Caco-2 (cell line): ENCODE measurements at regions not wholly inside any gene's neighbourhood (a gene's known extent, or its start where the extent isn't known, plus 50 kb on each side); places are given as distances from the start of the nearest gene placed in this dataset.

Experiments used
- BruUV-seq: library from RNA; stranded (reverse); fragments of 400-500 nt; replicated peaks from 2 replicates; lab custom pipeline; 2021; lab: Mats Ljungman, UMichigan
- CTCF ChIA-PET: fragments of 300-600 bp; sonication (Branson Sonifier 250); formaldehyde crosslinking; loops from one replicate; lab custom pipeline; 2022; ENCODE audit warnings: antibody characterized with exemption; lab: Charles Lee
- POLR2A ChIA-PET: fragments of 300-600 bp; sonication (Branson Sonifier 250); formaldehyde crosslinking; loops from one replicate; lab custom pipeline; 2022; ENCODE audit warnings: antibody characterized with exemption; lab: Charles Lee
- DNase-seq, 2 experiments: peaks; one replicate each; pipeline versions ENCODE4 v3.0.0 to v3.0.0-alpha.2; 2020 to 2022
- H3K27me3 ChIP-seq: replicated peaks from 2 replicates; pipeline ENCODE4 v1.6.0; 2011; ENCODE audit warnings: low read length; ENCODE audit not compliant: control insufficient read depth, insufficient read depth
- H3K36me3 ChIP-seq: 2 replicates; pipeline ENCODE4 v1.5.1; 2011; ENCODE audit warnings: low read length; ENCODE audit not compliant: control insufficient read depth, insufficient read depth
- H3K4me1 ChIP-seq: fragments of 250-450 bp; sonication (Bioruptor Pico); 2 replicates; pipeline ENCODE4 v1.5.1; 2020; ENCODE audit warnings: mild to moderate bottlenecking
- H3K4me3 ChIP-seq: 2 replicates; pipeline ENCODE4 v1.5.1; 2011; ENCODE audit warnings: low read depth, mild to moderate bottlenecking, control low read depth, low read length
- H3K9me3 ChIP-seq: fragments of 250-450 bp; sonication (Bioruptor Pico); 2 replicates; pipeline ENCODE4 v1.5.1; 2020; ENCODE audit warnings: mild to moderate bottlenecking, moderate library complexity
- H3K27ac Mint-ChIP-seq: one replicate; pipeline ENCODE4 v1.8.0; 2022; ENCODE audit warnings: mixed read lengths; ENCODE audit not compliant: unreplicated experiment
- H3K27me3 Mint-ChIP-seq: one replicate; pipeline ENCODE4 v1.8.0; 2022; ENCODE audit warnings: mixed read lengths; ENCODE audit not compliant: insufficient read depth, unreplicated experiment
- H3K36me3 Mint-ChIP-seq: one replicate; pipeline ENCODE4 v1.8.0; 2022; ENCODE audit warnings: mild to moderate bottlenecking, mixed read lengths; ENCODE audit not compliant: insufficient read depth, unreplicated experiment
- H3K4me1 Mint-ChIP-seq: one replicate; pipeline ENCODE4 v1.8.0; 2022; ENCODE audit warnings: low read depth, mixed read lengths; ENCODE audit not compliant: unreplicated experiment
- H3K4me3 Mint-ChIP-seq: one replicate; pipeline ENCODE4 v1.8.0; 2022; ENCODE audit warnings: mild to moderate bottlenecking, moderate library complexity, mixed read lengths; ENCODE audit not compliant: unreplicated experiment
- H3K9me3 Mint-ChIP-seq: one replicate; pipeline ENCODE4 v1.8.0; 2022; ENCODE audit warnings: mixed read lengths; ENCODE audit not compliant: unreplicated experiment
- intact Hi-C: fragments of 100-400 bp; cut with micrococcal nuclease; formaldehyde crosslinking; loops from one replicate; pipeline ENCODE4 v1.10.0; 2022; ENCODE audit not compliant: unreplicated experiment
- TF ChIP-seq, protein P1 (sequence below), 2 experiments: fragments of 200-600 bp in 1 of 2; IDR thresholded peaks; 1 replicate in 1 of 2; 2 replicates in 1 of 2; pipeline versions ENCODE4 v1.5.1 to v1.8.0; 2011 to 2022; ENCODE audit warnings: antibody characterized with exemption in 1 of 2, control low read depth in 1 of 2, inconsistent platforms in 1 of 2, low read depth in 1 of 2, low read length in 1 of 2, mild to moderate bottlenecking in 1 of 2, moderate library complexity in 1 of 2; ENCODE audit not compliant: insufficient read depth in 1 of 2, severe bottlenecking in 1 of 2, unreplicated experiment in 1 of 2

DNA sequence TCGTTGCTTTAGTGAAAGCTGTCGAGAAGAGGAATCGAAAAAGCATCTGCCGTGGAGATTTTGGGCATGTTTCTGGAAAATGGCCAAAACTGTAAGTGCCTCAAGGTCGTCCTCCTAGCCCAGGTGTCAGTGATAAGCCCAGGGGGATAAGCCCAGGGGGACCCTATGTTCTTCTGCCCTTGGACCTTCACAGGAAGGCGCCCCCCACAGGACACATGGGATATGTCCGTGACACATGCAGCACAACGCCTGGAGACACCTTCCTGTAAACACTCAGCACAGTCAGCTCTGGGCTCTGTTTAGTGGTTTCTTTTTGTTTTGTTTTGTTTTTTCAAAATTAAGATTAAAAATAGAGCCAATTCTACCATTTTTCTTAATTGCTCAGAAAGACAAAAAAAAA, 272.7 kb downstream of the KLF6 start:
- intact Hi-C loops: no loop called here
- Mint-ChIP-seq H3K36me3 (no peaks in the 10 kb centered on the region), H3K27me3 (no peaks in the 10 kb centered on the region), H3K4me1 (no peaks in the 10 kb centered on the region), H3K27ac (no peak overlapping the region), H3K4me3 (no peak overlapping the region), H3K9me3 (peaks cover 23% of the 10 kb centered on the region)
- ChIA-PET CTCF (no interaction called here), POLR2A (no interaction called here)
- Histone ChIP-seq H3K36me3 (no peaks in the 10 kb centered on the region), H3K9me3 (peaks cover 10% of the 10 kb centered on the region; the same call in 1 of the 2 replicates), H3K27me3 (no peaks in the 10 kb centered on the region), H3K4me3 (no peak overlapping the region), H3K4me1 (no peaks in the 10 kb centered on the region)
- no TSS peak for BruUV-seq
- no peak for DNase-seq
- TF ChIP-seq, protein P1, sequence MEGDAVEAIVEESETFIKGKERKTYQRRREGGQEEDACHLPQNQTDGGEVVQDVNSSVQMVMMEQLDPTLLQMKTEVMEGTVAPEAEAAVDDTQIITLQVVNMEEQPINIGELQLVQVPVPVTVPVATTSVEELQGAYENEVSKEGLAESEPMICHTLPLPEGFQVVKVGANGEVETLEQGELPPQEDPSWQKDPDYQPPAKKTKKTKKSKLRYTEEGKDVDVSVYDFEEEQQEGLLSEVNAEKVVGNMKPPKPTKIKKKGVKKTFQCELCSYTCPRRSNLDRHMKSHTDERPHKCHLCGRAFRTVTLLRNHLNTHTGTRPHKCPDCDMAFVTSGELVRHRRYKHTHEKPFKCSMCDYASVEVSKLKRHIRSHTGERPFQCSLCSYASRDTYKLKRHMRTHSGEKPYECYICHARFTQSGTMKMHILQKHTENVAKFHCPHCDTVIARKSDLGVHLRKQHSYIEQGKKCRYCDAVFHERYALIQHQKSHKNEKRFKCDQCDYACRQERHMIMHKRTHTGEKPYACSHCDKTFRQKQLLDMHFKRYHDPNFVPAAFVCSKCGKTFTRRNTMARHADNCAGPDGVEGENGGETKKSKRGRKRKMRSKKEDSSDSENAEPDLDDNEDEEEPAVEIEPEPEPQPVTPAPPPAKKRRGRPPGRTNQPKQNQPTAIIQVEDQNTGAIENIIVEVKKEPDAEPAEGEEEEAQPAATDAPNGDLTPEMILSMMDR (IDR thresholded peaks at IDR 0.05; ENCODE audit: insufficient read depth in 1 of 2, low read depth in 1 of 2, low read length in 1 of 2, severe bottlenecking in 1 of 2, unreplicated experiment in 1 of 2): peak in 1 of 2 experiments; percentile 44

DNA sequence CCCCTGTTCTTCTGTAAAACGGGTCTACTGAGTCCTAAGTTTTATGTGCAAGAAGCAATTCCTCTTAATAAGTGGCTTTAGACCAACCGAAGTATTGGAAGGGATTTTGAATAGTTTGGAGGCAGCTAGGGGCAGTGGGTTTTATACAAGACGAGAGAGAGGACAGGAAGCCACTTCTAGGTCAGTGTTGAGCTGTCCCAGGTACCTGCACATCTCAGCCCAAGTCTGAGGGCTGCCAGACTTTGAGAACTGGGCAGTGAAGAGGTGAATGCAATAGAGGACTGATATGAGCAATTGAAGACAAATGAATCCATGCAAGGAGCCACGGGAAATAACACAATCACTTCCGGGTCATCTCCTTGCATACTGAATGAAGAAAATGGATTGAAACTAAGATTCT, 273.5 kb downstream of the KLF6 start:
- BruUV-seq: no TSS peak
- TF ChIP-seq, protein P1 (IDR thresholded peaks at IDR 0.05; ENCODE audit: insufficient read depth in 1 of 2, low read depth in 1 of 2, low read length in 1 of 2, severe bottlenecking in 1 of 2, unreplicated experiment in 1 of 2): no peak
- POLR2A ChIA-PET: no interaction called here
- Mint-ChIP-seq H3K27ac (no peak overlapping the region), H3K4me1 (no peaks in the 10 kb centered on the region), H3K36me3 (no peaks in the 10 kb centered on the region), H3K27me3 (no peaks in the 10 kb centered on the region), H3K4me3 (no peak overlapping the region), H3K9me3 (peaks cover 23% of the 10 kb centered on the region)
- CTCF ChIA-PET: no interaction called here
- Histone ChIP-seq H3K9me3 (peaks cover 10% of the 10 kb centered on the region; the same call in 1 of the 2 replicates), H3K36me3 (no peaks in the 10 kb centered on the region), H3K4me3 (no peak overlapping the region), H3K4me1 (no peaks in the 10 kb centered on the region), H3K27me3 (no peaks in the 10 kb centered on the region)
- intact Hi-C loops: no loop called here
- DNase-seq: no peak

DNA sequence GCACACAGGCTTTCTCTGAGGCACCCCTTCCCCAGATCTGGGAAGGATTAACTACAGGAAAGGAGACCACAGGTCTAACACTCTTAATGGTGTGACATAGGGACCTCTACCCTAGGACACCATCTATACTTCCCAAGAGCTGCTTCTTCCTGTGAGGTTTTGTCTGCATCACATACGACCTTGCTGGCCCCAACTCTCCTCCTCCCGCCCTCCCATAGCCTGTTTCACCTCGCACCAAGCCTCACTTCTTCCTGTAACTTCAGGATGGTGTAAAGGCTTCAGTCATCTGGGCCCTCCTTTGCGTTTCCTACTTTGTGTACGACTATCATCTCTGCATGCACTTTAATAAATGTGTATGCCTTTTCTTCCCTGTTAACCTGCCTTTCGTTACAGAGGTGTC, 274.3 kb downstream of the KLF6 start:
- no peaks in the 10 kb centered on the region for H3K4me1 Mint-ChIP-seq
- no peaks in the 10 kb centered on the region for H3K27me3 Mint-ChIP-seq
- no peak overlapping the region for H3K27ac Mint-ChIP-seq
- H3K27me3 ChIP-seq: no peaks in the 10 kb centered on the region
- H3K4me1 ChIP-seq: no peaks in the 10 kb centered on the region
- H3K36me3 ChIP-seq: no peaks in the 10 kb centered on the region
- no peak overlapping the region for H3K4me3 ChIP-seq
- BruUV-seq: no TSS peak
- H3K36me3 Mint-ChIP-seq: no peaks in the 10 kb centered on the region
- peaks cover 23% of the 10 kb centered on the region for H3K9me3 Mint-ChIP-seq
- no peak overlapping the region for H3K4me3 Mint-ChIP-seq
- CTCF ChIA-PET: no interaction called here
- POLR2A ChIA-PET: no interaction called here
- H3K9me3 ChIP-seq: peaks cover 10% of the 10 kb centered on the region; the same call in 1 of the 2 replicates
- TF ChIP-seq, protein P1 (IDR thresholded peaks at IDR 0.05; ENCODE audit: insufficient read depth in 1 of 2, low read depth in 1 of 2, low read length in 1 of 2, severe bottlenecking in 1 of 2, unreplicated experiment in 1 of 2): no peak
- intact Hi-C loops: no loop called here
- no peak for DNase-seq
